A549 (cell line): ENCODE measurements at regions not wholly inside any gene's neighbourhood (a gene's known extent, or its start where the extent isn't known, plus 50 kb on each side); places are given as distances from the start of the nearest gene placed in this dataset.

Source experiments
- ATAC-seq, 2 experiments: fragments of 200-7000 bp in 1 of 2; fragments of >200 bp in 1 of 2; cut with Nextera tagmentation in 1 of 2; cut with Tn5 transposase in 1 of 2; 3 replicates each; pipeline versions ENCODE4 v1.8.0 to v1.9.1; 2018 to 2020; ENCODE audit warnings: mild to moderate bottlenecking in 1 of 2, moderate library complexity in 1 of 2
- CTCF ChIA-PET: fragments of 300-600 bp; sonication (Branson Sonifier 250); formaldehyde crosslinking; extraction: SDS; loops from one replicate; lab custom pipeline; 2021; ENCODE audit warnings: antibody characterized with exemption, inconsistent platforms; lab: Yijun Ruan, JAX
- POLR2A ChIA-PET: fragments of 350-600 bp; formaldehyde crosslinking; extraction: SDS; loops from one replicate; lab custom pipeline; 2021; ENCODE audit warnings: antibody characterized with exemption, inconsistent platforms; lab: Yijun Ruan, JAX
- DNase-seq, 2 experiments: peaks; one replicate each; pipeline versions ENCODE4 v3.0.0 to v3.0.0-alpha.2; 2011 to 2016; ENCODE audit warnings: low read depth in 1 of 2, low spot score in 1 of 2
- FAIRE-seq: peaks from 2 replicates; lab custom pipeline; 2011; peaks lifted over from hg19 to GRCh38; lab: Jason Lieb, UNC
- H3K27ac ChIP-seq, 2 experiments: fragments of >200 bp; sonication (Bioruptor Twin); formaldehyde crosslinking; 3 replicates each; pipeline ENCODE4 v1.5.1; 2016 to 2017
- H3K4me1 ChIP-seq: fragments of >200 bp; sonication (Bioruptor Twin); formaldehyde crosslinking; 3 replicates; pipeline ENCODE4 v1.6.1; 2016
- H3K4me2 ChIP-seq: fragments of >200 bp; sonication (Bioruptor Twin); formaldehyde crosslinking; 3 replicates; pipeline ENCODE4 v1.6.1; 2016
- H3K4me3 ChIP-seq: fragments of >200 bp; sonication (Bioruptor Twin); formaldehyde crosslinking; 3 replicates; pipeline ENCODE4 v1.5.1; 2016
- H3K9me3 ChIP-seq: fragments of >200 bp; sonication (Bioruptor Twin); formaldehyde crosslinking; 3 replicates; pipeline ENCODE4 v1.6.1; 2016
- CEBPB ChIP-seq, 2 experiments: fragments of >200 bp in 1 of 2; sonication (Bioruptor Twin) in 1 of 2; formaldehyde crosslinking in 1 of 2; IDR thresholded peaks; 2 replicates each; pipeline ENCODE4 v1.6.1; 2012 to 2016
- CTCF ChIP-seq: fragments of >200 bp; sonication (Bioruptor Twin); formaldehyde crosslinking; IDR thresholded peaks from 3 replicates; pipeline ENCODE4 v1.5.1; 2016
- EHMT2 ChIP-seq: fragments of 200-600 bp; sonication (generic); IDR thresholded peaks from 2 replicates; pipeline ENCODE4 v1.6.1; 2016; ENCODE audit warnings: antibody characterized with exemption, low read depth, mild to moderate bottlenecking, moderate library complexity
- FOSL2 ChIP-seq, 2 experiments: fragments of 450-650 bp in 1 of 2; fragments of >200 bp in 1 of 2; sonication (Bioruptor Twin) in 1 of 2; formaldehyde crosslinking; IDR thresholded peaks; 2 replicates each; pipeline versions ENCODE4 v1.5.0 to v1.6.1; 2016 to 2020; ENCODE audit warnings: mild to moderate bottlenecking in 1 of 2, moderate library complexity in 1 of 2
- HDAC2 ChIP-seq: fragments of 200-600 bp; sonication (generic); IDR thresholded peaks from 2 replicates; pipeline ENCODE4 v1.6.1; 2016
- KDM5A ChIP-seq: fragments of 200-600 bp; sonication (generic); IDR thresholded peaks from 2 replicates; pipeline ENCODE4 v1.6.1; 2016; ENCODE audit warnings: antibody characterized with exemption, mild to moderate bottlenecking
- MAFK ChIP-seq: fragments of 450-650 bp; IDR thresholded peaks from 2 replicates; pipeline ENCODE4 v1.6.1; 2014; ENCODE audit not compliant: partially characterized antibody
- NFE2L2 ChIP-seq: fragments of 150-350 bp; conservative IDR thresholded peaks from 2 replicates; pipeline ENCODE4 v1.6.1; 2014; ENCODE audit warnings: low read length
- NPAS2 ChIP-seq: fragments of 250-450 bp; sonication (Bioruptor Pico); IDR thresholded peaks from 2 replicates; pipeline ENCODE4 v1.8.0; 2022; ENCODE audit warnings: mild to moderate bottlenecking, moderate library complexity, borderline replicate concordance
- PBX3 ChIP-seq: IDR thresholded peaks from 2 replicates; pipeline ENCODE4 v1.6.1; 2012
- RAD21 ChIP-seq, 2 experiments: fragments of >200 bp in 1 of 2; sonication (Bioruptor Twin) in 1 of 2; formaldehyde crosslinking in 1 of 2; IDR thresholded peaks in 1 of 2; conservative IDR thresholded peaks in 1 of 2; 2 replicates in 1 of 2; 3 replicates in 1 of 2; pipeline ENCODE4 v1.6.1; 2012 to 2018; ENCODE audit warnings: inconsistent platforms in 1 of 2
- RFX5 ChIP-seq: fragments of 450-650 bp; IDR thresholded peaks from 2 replicates; pipeline ENCODE4 v1.7.1; 2014; ENCODE audit warnings: antibody characterized with exemption, mild to moderate bottlenecking, moderate library complexity
- RNF2 ChIP-seq: fragments of 200-600 bp; sonication (generic); IDR thresholded peaks from 2 replicates; pipeline ENCODE4 v1.6.1; 2016; ENCODE audit warnings: low read depth, mild to moderate bottlenecking, antibody characterized with exemption, moderate library complexity, borderline replicate concordance
- SMC3 ChIP-seq: fragments of >200 bp; sonication (Bioruptor Twin); formaldehyde crosslinking; IDR thresholded peaks from 3 replicates; pipeline ENCODE4 v1.6.1; 2018; ENCODE audit warnings: inconsistent platforms
- TFCP2L1 ChIP-seq: fragments of 250-450 bp; sonication (Bioruptor Pico); IDR thresholded peaks from 2 replicates; pipeline ENCODE4 v1.5.0; 2021; ENCODE audit warnings: mild to moderate bottlenecking
- ZSCAN20 ChIP-seq: fragments of 250-450 bp; sonication (Bioruptor Pico); IDR thresholded peaks from 2 replicates; pipeline ENCODE4 v1.8.0; 2022; ENCODE audit warnings: mild to moderate bottlenecking, moderate library complexity
- WGBS: methylation state at CpG from one replicate; pipeline ENCODE4 v1.1.6; 2017; ENCODE audit errors: missing lambda C conversion rate; 5-methylcytosine and 5-hydroxymethylcytosine counted together
- TF ChIP-seq, protein P1 (sequence below): IDR thresholded peaks from 2 replicates; pipeline ENCODE4 v1.6.1; 2012
- TF ChIP-seq, protein P2 (sequence below): fragments of 150-350 bp; IDR thresholded peaks from 2 replicates; pipeline ENCODE4 v1.6.1; 2014; ENCODE audit warnings: low read depth, mild to moderate bottlenecking, low read length
- TF ChIP-seq, protein P3 (sequence below): fragments of 450-650 bp; IDR thresholded peaks from 2 replicates; pipeline ENCODE4 v1.6.1; 2014; ENCODE audit warnings: antibody characterized with exemption

GRCh38 chr21:15999741-16000140 is 270.0 kb downstream of the USP25 start:
- POLR2A ChIA-PET = no interaction called here
- Histone ChIP-seq H3K27ac (no peak overlapping the region), H3K4me3 (no peak overlapping the region), H3K4me1 (no peaks in the 10 kb centered on the region), H3K4me2 (no peak overlapping the region), H3K9me3 (no peaks in the 10 kb centered on the region)
- no peak for FAIRE-seq
- no peak for DNase-seq
- 90% methylated on average over 4 of the region's 4 CpGs for WGBS
- no peak for ATAC-seq
- CTCF ChIA-PET = no interaction called here
- TF ChIP-seq EHMT2 = no peak
- TF ChIP-seq, all 56 proteins: peak for 0

- CTCF ChIA-PET = interaction anchor here (0.8 to 1.9 kb wide), 5 partner anchors 9 to 337 kb away, joined by 3 to 5 read pairs (median 4); no protein-coding TSS in a partner anchor
- POLR2A ChIA-PET = no interaction called here
- DNase-seq (peak in 1 of 2 experiments; percentile 20), FAIRE-seq (no peak), ATAC-seq (no peak)
- H3K4me3 ChIP-seq = no peak overlapping the region
- H3K4me1 ChIP-seq = no peaks in the 10 kb centered on the region
- H3K4me2 ChIP-seq = no peak overlapping the region
- H3K9me3 ChIP-seq = no peaks in the 10 kb centered on the region
- peak; percentile 56 to 57; a peak in 4 of 5 replicates for TF ChIP-seq RAD21 (conservative IDR thresholded peaks at IDR 0.05 in 1 of 2, IDR thresholded peaks at IDR 0.05 in 1 of 2)
- TF ChIP-seq CTCF = peak; percentile 51
- peak; percentile 41 for TF ChIP-seq SMC3
- TF ChIP-seq HDAC2 = no peak
- H3K27ac ChIP-seq = no peak overlapping the region
These were observed 273.2 kb downstream of the USP25 start for GRCh38 chr21:16002874-16003466.

GRCh38 chr21:16004086-16004485 is 274.3 kb downstream of the USP25 start:
- Histone ChIP-seq H3K27ac (no peak overlapping the region), H3K9me3 (no peaks in the 10 kb centered on the region), H3K4me3 (no peak overlapping the region), H3K4me2 (no peak overlapping the region), H3K4me1 (no peaks in the 10 kb centered on the region)
- WGBS = 68% methylated on average over 5 of the region's 5 CpGs
- DNase-seq (no peak), FAIRE-seq (no peak), ATAC-seq (no peak)
- POLR2A ChIA-PET = no interaction called here
- TF ChIP-seq, protein P1, sequence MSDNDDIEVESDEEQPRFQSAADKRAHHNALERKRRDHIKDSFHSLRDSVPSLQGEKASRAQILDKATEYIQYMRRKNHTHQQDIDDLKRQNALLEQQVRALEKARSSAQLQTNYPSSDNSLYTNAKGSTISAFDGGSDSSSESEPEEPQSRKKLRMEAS = no peak
- TF ChIP-seq RFX5 (no peak), NFE2L2 (no peak), PBX3 (no peak), FOSL2 (IDR thresholded peaks at IDR 0.05) (no peak), FOSL2 (CRISPR knock-in tag; IDR thresholded peaks at IDR 0.05) (no peak), RNF2 (no peak), EHMT2 (no peak), KDM5A (no peak), TFCP2L1 (no peak), CEBPB (IDR thresholded peaks at IDR 0.05) (no peak), ZSCAN20 (CRISPR knock-in tag) (no peak)
- CTCF ChIA-PET = interaction anchor here (1.0 kb wide), 1 partner anchor 37 kb away, joined by 3 read pairs; no protein-coding TSS in a partner anchor

GRCh38 chr21:16004523-16004922 is 274.7 kb downstream of the USP25 start:
- 82% methylated on average over 7 of the region's 7 CpGs for WGBS
- Histone ChIP-seq H3K9me3 (no peaks in the 10 kb centered on the region), H3K4me3 (no peak overlapping the region), H3K27ac (no peak overlapping the region), H3K4me2 (no peak overlapping the region), H3K4me1 (no peaks in the 10 kb centered on the region)
- ATAC-seq = no peak
- TF ChIP-seq RFX5 (no peak), RNF2 (no peak), MAFK (no peak), NPAS2 (CRISPR knock-in tag) (no peak)
- TF ChIP-seq, protein P2, sequence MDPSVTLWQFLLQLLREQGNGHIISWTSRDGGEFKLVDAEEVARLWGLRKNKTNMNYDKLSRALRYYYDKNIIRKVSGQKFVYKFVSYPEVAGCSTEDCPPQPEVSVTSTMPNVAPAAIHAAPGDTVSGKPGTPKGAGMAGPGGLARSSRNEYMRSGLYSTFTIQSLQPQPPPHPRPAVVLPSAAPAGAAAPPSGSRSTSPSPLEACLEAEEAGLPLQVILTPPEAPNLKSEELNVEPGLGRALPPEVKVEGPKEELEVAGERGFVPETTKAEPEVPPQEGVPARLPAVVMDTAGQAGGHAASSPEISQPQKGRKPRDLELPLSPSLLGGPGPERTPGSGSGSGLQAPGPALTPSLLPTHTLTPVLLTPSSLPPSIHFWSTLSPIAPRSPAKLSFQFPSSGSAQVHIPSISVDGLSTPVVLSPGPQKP = no peak
- TF ChIP-seq, protein P3, sequence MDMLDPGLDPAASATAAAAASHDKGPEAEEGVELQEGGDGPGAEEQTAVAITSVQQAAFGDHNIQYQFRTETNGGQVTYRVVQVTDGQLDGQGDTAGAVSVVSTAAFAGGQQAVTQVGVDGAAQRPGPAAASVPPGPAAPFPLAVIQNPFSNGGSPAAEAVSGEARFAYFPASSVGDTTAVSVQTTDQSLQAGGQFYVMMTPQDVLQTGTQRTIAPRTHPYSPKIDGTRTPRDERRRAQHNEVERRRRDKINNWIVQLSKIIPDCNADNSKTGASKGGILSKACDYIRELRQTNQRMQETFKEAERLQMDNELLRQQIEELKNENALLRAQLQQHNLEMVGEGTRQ = no peak
- POLR2A ChIA-PET = no interaction called here
- no peak for DNase-seq
- no peak for FAIRE-seq
- CTCF ChIA-PET = interaction anchor here (1.0 kb wide), 1 partner anchor 37 kb away, joined by 3 read pairs; no protein-coding TSS in a partner anchor
